Thyroid gland (tissue), 4 donors: ENCODE measurements at regions not wholly inside any gene's neighbourhood (a gene's known extent, or its start where the extent isn't known, plus 50 kb on each side); places are given as distances from the start of the nearest gene placed in this dataset.

Experiments
- CTCF ChIP-seq, 6 experiments: fragments of 200-600 bp in 3 of 6; fragments of 450-650 bp in 3 of 6; sonication (generic) in 3 of 6; IDR thresholded peaks; one replicate each; pipeline ENCODE4 v1.5.1; 2016 to 2019; ENCODE audit warnings: antibody characterized with exemption in 6 of 6, mild to moderate bottlenecking in 2 of 6, inconsistent platforms in 1 of 6, moderate library complexity in 1 of 6
- POLR2A ChIP-seq, 2 donors: fragments of 450-650 bp; IDR thresholded peaks; one replicate each; pipeline ENCODE4 v1.6.1; 2017; ENCODE audit warnings: antibody characterized with exemption in 2 of 2, mild to moderate bottlenecking in 2 of 2, moderate library complexity in 1 of 2

DNA sequence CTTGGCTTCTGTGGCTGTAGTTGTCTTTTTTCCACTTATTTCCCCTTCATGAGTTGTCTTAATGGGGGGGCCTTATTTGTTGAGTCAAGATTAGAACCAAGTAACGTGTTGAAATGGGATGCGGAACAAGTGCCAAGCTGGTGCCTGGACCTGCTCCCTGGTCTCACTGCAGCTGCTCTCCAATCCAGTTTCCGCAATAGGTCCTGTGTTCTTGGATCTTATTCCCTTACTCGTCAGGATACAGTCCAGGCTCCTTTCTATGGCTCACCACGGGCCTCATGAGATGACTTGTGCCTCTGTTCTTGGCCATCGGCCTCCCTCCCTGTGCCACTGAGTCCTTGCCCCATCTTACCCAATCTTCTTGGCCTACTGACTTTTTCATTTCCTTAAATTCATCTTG lies 159.6 kb upstream of the CADM1 start:
- no peak for TF ChIP-seq CTCF (IDR thresholded peaks at IDR 0.05)
- TF ChIP-seq POLR2A (IDR thresholded peaks at IDR 0.05) = no peak
